CD4-positive, alpha-beta T cell (primary cell): ENCODE measurements at regions not wholly inside any gene's neighbourhood (a gene's known extent, or its start where the extent isn't known, plus 50 kb on each side); places are given as distances from the start of the nearest gene placed in this dataset.

Source experiments
- ATAC-seq: fragments of 200-7000 bp; cut with Tn5 transposase; one replicate; pipeline ENCODE4 v1.10.0; 2022; ENCODE audit warnings: mild to moderate bottlenecking; ENCODE audit not compliant: poor library complexity
- CTCF ChIA-PET: fragments of 350-600 bp; sonication (Branson Sonifier 250); formaldehyde crosslinking; loops from one replicate; lab custom pipeline; 2021; ENCODE audit warnings: antibody characterized with exemption, inconsistent platforms; lab: Charles Lee
- POLR2A ChIA-PET: fragments of 350-600 bp; sonication (Branson Sonifier 250); formaldehyde crosslinking; loops from one replicate; lab custom pipeline; 2021; ENCODE audit warnings: antibody characterized with exemption, inconsistent platforms; lab: Charles Lee
- DNase-seq, 14 experiments: peaks; one replicate each; pipeline ENCODE4 v3.0.0-alpha.2; 2013 to 2020; ENCODE audit warnings: mixed read lengths in 2 of 14
- H3K27ac ChIP-seq, 2 donors: one replicate each; pipeline versions ENCODE4 v1.5.1 to v1.7.0; 2013; ENCODE audit warnings: low read length in 2 of 2, low read depth in 1 of 2, mild to moderate bottlenecking in 1 of 2
- H3K27me3 ChIP-seq, 2 experiments: 1 replicate in 1 of 2; 2 replicates in 1 of 2; pipeline versions ENCODE4 v1.6.1 to v1.7.0; 2013; ENCODE audit warnings: low read length in 2 of 2, control low read depth in 1 of 2, mild to moderate bottlenecking in 1 of 2, moderate library complexity in 1 of 2; ENCODE audit not compliant: insufficient read depth in 2 of 2, control insufficient read depth in 1 of 2
- H3K36me3 ChIP-seq: one replicate; pipeline ENCODE4 v1.6.1; 2013; ENCODE audit warnings: low read length, control low read depth; ENCODE audit not compliant: insufficient read depth
- H3K4me1 ChIP-seq: one replicate; pipeline ENCODE4 v1.6.1; 2013; ENCODE audit warnings: low read length, control low read depth; ENCODE audit not compliant: insufficient read depth
- H3K4me3 ChIP-seq: one replicate; pipeline ENCODE4 v1.5.1; 2013; ENCODE audit warnings: mild to moderate bottlenecking, low read length, moderate library complexity
- H3K9me3 ChIP-seq, 2 experiments: 1 replicate in 1 of 2; 2 replicates in 1 of 2; pipeline versions ENCODE4 v1.6.1 to v1.7.0; 2013; ENCODE audit warnings: low read length in 2 of 2, mild to moderate bottlenecking in 2 of 2, control low read depth in 1 of 2, moderate library complexity in 1 of 2; ENCODE audit not compliant: control insufficient read depth in 1 of 2, insufficient read depth in 1 of 2
- H3K27ac Mint-ChIP-seq: one replicate; pipeline ENCODE4 v1.8.0; 2020; ENCODE audit warnings: mixed read lengths
- H3K27me3 Mint-ChIP-seq: one replicate; pipeline ENCODE4 v1.8.0; 2021; ENCODE audit warnings: mixed read lengths
- H3K36me3 Mint-ChIP-seq: one replicate; pipeline ENCODE4 v1.8.0; 2021; ENCODE audit warnings: low read depth, mixed read lengths
- H3K4me1 Mint-ChIP-seq: one replicate; pipeline ENCODE4 v1.8.0; 2021; ENCODE audit warnings: low read depth, mixed read lengths
- H3K4me3 Mint-ChIP-seq: one replicate; pipeline ENCODE4 v1.8.0; 2020; ENCODE audit warnings: mild to moderate bottlenecking, mixed read lengths
- H3K9me3 Mint-ChIP-seq: one replicate; pipeline ENCODE4 v1.8.0; 2020; ENCODE audit warnings: mixed read lengths
- intact Hi-C, 2 experiments: fragments of 100-400 bp; cut with DNase I in 1 of 2; cut with micrococcal nuclease in 1 of 2; formaldehyde crosslinking; loops; one replicate each; pipeline versions ENCODE4 v1.15.1 to v1.9.0; 2023 to 2025; cut with DNase I, micrococcal nuclease
- TF ChIP-seq, protein P1 (sequence below): fragments of 200-600 bp; IDR thresholded peaks from one replicate; pipeline ENCODE4 v1.8.0; 2022; ENCODE audit warnings: antibody characterized with exemption, mild to moderate bottlenecking

DNA sequence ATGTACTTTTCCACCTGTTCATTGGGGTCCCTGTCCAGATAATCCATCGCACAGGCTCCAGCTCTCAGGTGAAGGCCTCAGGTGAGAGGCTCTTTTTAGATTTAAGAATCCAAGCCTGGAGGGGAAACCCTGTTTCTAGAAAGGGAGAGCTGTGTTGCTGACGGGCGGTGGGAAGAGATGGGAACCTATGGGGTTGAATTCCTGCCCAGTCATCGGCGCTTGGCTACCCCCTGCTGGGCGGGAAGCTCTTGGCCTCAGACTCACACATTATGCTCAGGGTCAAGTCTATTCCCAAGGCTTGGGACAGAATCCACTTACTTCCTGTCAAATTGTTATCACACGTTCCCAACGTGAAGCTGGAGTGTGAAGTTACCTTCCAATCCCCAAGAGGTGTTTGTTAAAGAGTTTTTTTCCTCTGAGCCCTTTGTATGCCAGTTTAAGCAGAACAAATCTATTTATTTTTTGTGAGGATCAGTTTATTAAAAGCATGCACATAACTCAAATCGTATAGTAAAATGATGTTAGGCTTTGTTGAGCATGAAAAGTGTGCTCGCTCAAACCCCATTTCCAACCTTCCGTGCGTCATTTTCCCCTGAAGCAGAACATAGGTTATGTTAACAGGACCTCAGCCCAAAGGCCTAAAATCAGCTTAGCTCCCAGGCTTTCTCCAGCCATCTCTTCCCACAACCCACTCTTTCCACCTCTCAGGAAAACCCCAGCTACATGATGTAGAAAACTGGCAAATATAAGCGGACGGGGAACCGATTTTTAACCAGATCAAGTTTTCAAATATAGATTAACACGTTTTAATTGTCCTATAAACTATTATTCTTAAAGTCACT, 181.7 kb upstream of the ETAA1 start:
- no peaks in the 10 kb centered on the region for H3K36me3 ChIP-seq
- TF ChIP-seq, protein P1, sequence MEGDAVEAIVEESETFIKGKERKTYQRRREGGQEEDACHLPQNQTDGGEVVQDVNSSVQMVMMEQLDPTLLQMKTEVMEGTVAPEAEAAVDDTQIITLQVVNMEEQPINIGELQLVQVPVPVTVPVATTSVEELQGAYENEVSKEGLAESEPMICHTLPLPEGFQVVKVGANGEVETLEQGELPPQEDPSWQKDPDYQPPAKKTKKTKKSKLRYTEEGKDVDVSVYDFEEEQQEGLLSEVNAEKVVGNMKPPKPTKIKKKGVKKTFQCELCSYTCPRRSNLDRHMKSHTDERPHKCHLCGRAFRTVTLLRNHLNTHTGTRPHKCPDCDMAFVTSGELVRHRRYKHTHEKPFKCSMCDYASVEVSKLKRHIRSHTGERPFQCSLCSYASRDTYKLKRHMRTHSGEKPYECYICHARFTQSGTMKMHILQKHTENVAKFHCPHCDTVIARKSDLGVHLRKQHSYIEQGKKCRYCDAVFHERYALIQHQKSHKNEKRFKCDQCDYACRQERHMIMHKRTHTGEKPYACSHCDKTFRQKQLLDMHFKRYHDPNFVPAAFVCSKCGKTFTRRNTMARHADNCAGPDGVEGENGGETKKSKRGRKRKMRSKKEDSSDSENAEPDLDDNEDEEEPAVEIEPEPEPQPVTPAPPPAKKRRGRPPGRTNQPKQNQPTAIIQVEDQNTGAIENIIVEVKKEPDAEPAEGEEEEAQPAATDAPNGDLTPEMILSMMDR, result no peak
- H3K27ac ChIP-seq, result no peak overlapping the region
- Mint-ChIP-seq H3K27me3 (peaks cover 5% of the 10 kb centered on the region), H3K4me3 (no peak overlapping the region), H3K27ac (no peak overlapping the region), H3K4me1 (no peaks in the 10 kb centered on the region), H3K36me3 (no peaks in the 10 kb centered on the region), H3K9me3 (peaks cover 4% of the 10 kb centered on the region)
- POLR2A ChIA-PET, result no interaction called here
- ATAC-seq (no peak), DNase-seq (no peak)
- intact Hi-C loops, result no loop called here
- H3K4me1 ChIP-seq, result no peaks in the 10 kb centered on the region
- no peaks in the 10 kb centered on the region for H3K27me3 ChIP-seq
- H3K4me3 ChIP-seq, result no peak overlapping the region
- CTCF ChIA-PET, result interaction anchor here (0.9 kb wide), 1 partner anchor 11 kb away, joined by 3 read pairs; no protein-coding TSS in a partner anchor
- peaks cover 8% of the 10 kb centered on the region in 2 experiments for H3K9me3 ChIP-seq

DNA sequence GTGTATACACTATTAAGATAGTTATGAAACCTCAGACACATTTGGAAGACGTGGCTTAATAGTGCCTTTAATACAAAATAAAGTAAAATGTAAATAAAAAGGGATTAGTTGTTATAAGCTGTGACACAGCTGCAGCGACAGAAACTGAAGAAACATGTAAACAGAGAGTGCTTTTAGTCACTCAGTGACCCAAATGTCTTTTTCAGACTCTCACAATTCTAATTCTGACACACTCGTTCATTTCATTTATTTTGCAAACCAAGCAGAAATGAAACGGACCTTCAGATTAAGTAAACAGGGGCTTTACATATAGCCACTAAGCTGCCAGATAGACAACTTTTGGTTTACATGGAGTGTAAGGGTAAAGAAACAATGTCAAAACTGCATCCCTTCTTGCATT, 181.0 kb upstream of the ETAA1 start:
- H3K27ac Mint-ChIP-seq, result no peak overlapping the region
- Histone ChIP-seq H3K27ac (no peak overlapping the region), H3K4me1 (no peaks in the 10 kb centered on the region), H3K36me3 (no peaks in the 10 kb centered on the region), H3K9me3 (peaks cover 8% of the 10 kb centered on the region in 2 experiments), H3K4me3 (no peak overlapping the region), H3K27me3 (no peaks in the 10 kb centered on the region)
- intact Hi-C loops, result no loop called here
- DNase-seq (no peak), ATAC-seq (no peak)
- ChIA-PET POLR2A (no interaction called here), CTCF (interaction anchor here (0.9 kb wide), 1 partner anchor 10 kb away, joined by 3 read pairs; no protein-coding TSS in a partner anchor)
- no peak overlapping the region for H3K4me3 Mint-ChIP-seq
- no peaks in the 10 kb centered on the region for H3K36me3 Mint-ChIP-seq
- peaks cover 5% of the 10 kb centered on the region for H3K27me3 Mint-ChIP-seq
- H3K9me3 Mint-ChIP-seq, result peaks cover 4% of the 10 kb centered on the region
- TF ChIP-seq, protein P1, result no peak
- H3K4me1 Mint-ChIP-seq, result no peaks in the 10 kb centered on the region

DNA sequence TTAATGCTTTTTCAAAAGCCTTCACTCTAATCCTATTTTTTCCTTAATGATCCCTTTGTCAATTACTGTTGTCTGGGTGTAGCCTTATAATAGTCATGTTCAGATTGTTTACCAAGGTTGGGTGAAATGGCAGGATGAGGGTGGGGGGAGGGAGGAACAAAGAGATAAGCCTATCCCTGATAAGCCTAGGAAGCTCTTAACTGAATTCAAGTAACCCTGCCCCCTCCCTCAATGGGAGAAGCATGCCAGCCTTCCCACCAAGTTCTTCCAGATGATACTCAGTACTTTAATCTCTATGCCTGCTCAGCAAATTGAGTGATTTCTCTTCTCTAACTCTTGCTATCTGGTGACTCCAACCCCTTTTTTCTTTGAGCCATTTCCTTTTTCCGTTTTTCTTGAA, 180.3 kb upstream of the ETAA1 start:
- Mint-ChIP-seq H3K4me3 (no peak overlapping the region), H3K9me3 (peaks cover 4% of the 10 kb centered on the region), H3K27ac (no peak overlapping the region), H3K4me1 (no peaks in the 10 kb centered on the region), H3K27me3 (peaks cover 5% of the 10 kb centered on the region), H3K36me3 (no peaks in the 10 kb centered on the region)
- no peak for DNase-seq
- intact Hi-C loops, result no loop called here
- no peaks in the 10 kb centered on the region for H3K4me1 ChIP-seq
- CTCF ChIA-PET, result no interaction called here
- ATAC-seq, result no peak
- H3K9me3 ChIP-seq, result peaks cover 8% of the 10 kb centered on the region in 2 experiments
- H3K27me3 ChIP-seq, result no peaks in the 10 kb centered on the region
- H3K4me3 ChIP-seq, result no peak overlapping the region
- H3K27ac ChIP-seq, result no peak overlapping the region
- no peaks in the 10 kb centered on the region for H3K36me3 ChIP-seq
- TF ChIP-seq, protein P1, result no peak
- POLR2A ChIA-PET, result no interaction called here
